Neural crest cell (in vitro differentiated cells): ENCODE measurements at regions not wholly inside any gene's neighbourhood (a gene's known extent, or its start where the extent isn't known, plus 50 kb on each side); places are given as distances from the start of the nearest gene placed in this dataset.

ENCODE experiments used
- DNase-seq: peaks from one replicate; pipeline ENCODE4 v3.0.0; 2021; ENCODE audit warnings: low read depth, mixed read lengths, low spot score
- H3K27ac Mint-ChIP-seq: one replicate; pipeline ENCODE4 v1.8.0; 2021; ENCODE audit warnings: mild to moderate bottlenecking, mixed read lengths; ENCODE audit not compliant: unreplicated experiment
- H3K27me3 Mint-ChIP-seq: 2 replicates; pipeline ENCODE4 v1.8.0; 2021; ENCODE audit warnings: low read depth, mild to moderate bottlenecking, mixed read lengths
- H3K36me3 Mint-ChIP-seq: 2 replicates; pipeline ENCODE4 v1.8.0; 2021; ENCODE audit warnings: low read depth, mild to moderate bottlenecking, mixed read lengths
- H3K4me1 Mint-ChIP-seq: 2 replicates; pipeline ENCODE4 v1.8.0; 2021; ENCODE audit warnings: mixed read lengths
- H3K4me3 Mint-ChIP-seq: one replicate; pipeline ENCODE4 v1.8.0; 2021; ENCODE audit warnings: mild to moderate bottlenecking, mixed read lengths
- H3K9me3 Mint-ChIP-seq: 2 replicates; pipeline ENCODE4 v1.8.0; 2021; ENCODE audit warnings: mixed read lengths
- TF ChIP-seq, protein P1 (sequence below): fragments of 200-600 bp; sonication (generic); conservative IDR thresholded peaks from 2 replicates; pipeline ENCODE4 v1.5.0; 2021; ENCODE audit warnings: antibody characterized with exemption, mild to moderate bottlenecking

- Mint-ChIP-seq H3K27me3 (no peaks in the 10 kb centered on the region), H3K27ac (no peak overlapping the region), H3K4me3 (no peak overlapping the region), H3K36me3 (peaks cover 2% of the 10 kb centered on the region), H3K9me3 (no peaks in the 10 kb centered on the region), H3K4me1 (no peaks in the 10 kb centered on the region)
- DNase-seq, result no peak
- TF ChIP-seq, protein P1, sequence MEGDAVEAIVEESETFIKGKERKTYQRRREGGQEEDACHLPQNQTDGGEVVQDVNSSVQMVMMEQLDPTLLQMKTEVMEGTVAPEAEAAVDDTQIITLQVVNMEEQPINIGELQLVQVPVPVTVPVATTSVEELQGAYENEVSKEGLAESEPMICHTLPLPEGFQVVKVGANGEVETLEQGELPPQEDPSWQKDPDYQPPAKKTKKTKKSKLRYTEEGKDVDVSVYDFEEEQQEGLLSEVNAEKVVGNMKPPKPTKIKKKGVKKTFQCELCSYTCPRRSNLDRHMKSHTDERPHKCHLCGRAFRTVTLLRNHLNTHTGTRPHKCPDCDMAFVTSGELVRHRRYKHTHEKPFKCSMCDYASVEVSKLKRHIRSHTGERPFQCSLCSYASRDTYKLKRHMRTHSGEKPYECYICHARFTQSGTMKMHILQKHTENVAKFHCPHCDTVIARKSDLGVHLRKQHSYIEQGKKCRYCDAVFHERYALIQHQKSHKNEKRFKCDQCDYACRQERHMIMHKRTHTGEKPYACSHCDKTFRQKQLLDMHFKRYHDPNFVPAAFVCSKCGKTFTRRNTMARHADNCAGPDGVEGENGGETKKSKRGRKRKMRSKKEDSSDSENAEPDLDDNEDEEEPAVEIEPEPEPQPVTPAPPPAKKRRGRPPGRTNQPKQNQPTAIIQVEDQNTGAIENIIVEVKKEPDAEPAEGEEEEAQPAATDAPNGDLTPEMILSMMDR, result no peak
Measured at GRCh38 chr2:58852905-58853304, 611.8 kb upstream of the FANCL start.

- Mint-ChIP-seq H3K9me3 (no peaks in the 10 kb centered on the region), H3K4me3 (no peak overlapping the region), H3K27ac (no peak overlapping the region), H3K36me3 (peaks cover 2% of the 10 kb centered on the region), H3K27me3 (no peaks in the 10 kb centered on the region), H3K4me1 (no peaks in the 10 kb centered on the region)
- DNase-seq, result no peak
- TF ChIP-seq, protein P1, result no peak
Measured at GRCh38 chr2:58852243-58852642, 611.1 kb upstream of the FANCL start.

DNA sequence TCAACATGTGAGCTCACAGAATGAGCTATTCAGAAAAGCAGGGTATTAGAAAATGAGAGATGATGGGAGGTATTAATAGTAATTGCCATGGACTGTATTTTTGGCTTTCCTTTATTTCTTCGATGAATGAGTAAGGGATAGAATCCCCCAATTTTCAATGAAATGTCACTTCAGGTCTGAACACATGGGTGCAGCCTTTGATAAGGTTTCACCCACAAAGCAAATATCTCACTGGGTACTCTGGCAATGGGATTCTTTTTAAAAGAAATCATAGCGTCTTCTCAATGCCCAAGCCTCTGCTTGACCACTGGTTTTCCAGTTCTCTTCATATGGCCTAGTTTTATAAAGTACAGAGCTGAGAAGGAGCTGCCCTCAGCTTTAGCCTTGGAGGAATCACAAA is 610.5 kb upstream of the FANCL start:
- Mint-ChIP-seq H3K4me3 (no peak overlapping the region), H3K4me1 (no peaks in the 10 kb centered on the region), H3K27ac (no peak overlapping the region), H3K27me3 (no peaks in the 10 kb centered on the region), H3K9me3 (no peaks in the 10 kb centered on the region), H3K36me3 (no peaks in the 10 kb centered on the region)
- TF ChIP-seq, protein P1, result no peak
- no peak for DNase-seq

DNA sequence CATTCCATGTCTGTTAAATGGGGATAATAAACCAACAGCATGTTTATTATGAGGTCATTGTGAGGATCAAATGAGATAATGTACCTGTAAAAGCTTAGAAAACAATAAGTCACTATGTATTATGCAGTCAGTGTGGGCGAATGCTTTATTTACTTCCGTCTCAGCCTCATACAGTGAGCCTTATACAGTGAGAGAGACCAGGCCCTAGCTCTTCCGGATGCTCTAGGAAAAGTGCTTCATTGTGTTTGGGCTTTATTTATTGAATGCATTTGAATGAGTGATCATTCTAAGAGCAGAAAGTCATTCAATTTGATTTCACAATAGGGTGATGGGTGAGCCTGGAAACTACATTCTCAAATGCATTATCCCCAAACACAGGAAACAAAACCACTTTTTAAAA is 603.9 kb upstream of the FANCL start:
- TF ChIP-seq, protein P1, result no peak
- Mint-ChIP-seq H3K36me3 (no peaks in the 10 kb centered on the region), H3K27me3 (peaks cover under 1% of the 10 kb centered on the region), H3K27ac (no peak overlapping the region), H3K4me1 (peaks cover 6% of the 10 kb centered on the region), H3K4me3 (no peak overlapping the region), H3K9me3 (no peaks in the 10 kb centered on the region)
- DNase-seq, result no peak

DNA sequence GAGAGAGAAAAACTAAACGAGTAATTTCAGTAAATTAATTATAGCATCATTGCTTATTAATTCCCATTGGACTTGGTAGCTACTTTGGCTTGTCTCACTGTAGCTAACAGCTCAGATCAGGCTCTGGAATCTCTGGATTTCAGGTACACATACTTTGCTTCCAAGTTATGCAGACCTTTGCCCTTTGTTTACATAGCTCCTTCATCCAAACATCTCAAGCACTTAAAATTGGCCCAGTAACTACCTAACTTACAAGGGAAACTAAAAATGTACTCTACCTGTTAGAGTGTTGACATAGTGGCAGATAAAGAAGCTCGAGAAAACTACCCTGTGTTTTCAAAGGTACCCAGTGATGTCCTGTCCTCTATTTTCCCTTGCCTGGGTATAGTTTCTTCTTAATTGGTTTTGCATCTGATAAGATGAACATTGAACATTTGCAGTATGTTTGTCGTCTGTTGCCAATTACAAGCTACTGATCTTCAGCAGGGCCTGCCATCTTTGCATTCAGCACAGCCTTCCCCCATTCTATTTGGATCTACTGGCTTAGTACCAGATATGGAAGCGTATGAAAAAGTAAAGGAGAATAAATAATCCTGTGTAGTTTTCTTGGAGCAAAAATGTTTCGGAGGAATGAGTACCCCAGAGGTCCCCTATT is 601.5 kb upstream of the FANCL start:
- H3K9me3 Mint-ChIP-seq, result no peaks in the 10 kb centered on the region
- no peak for DNase-seq
- H3K4me1 Mint-ChIP-seq, result peaks cover 6% of the 10 kb centered on the region
- TF ChIP-seq, protein P1, result no peak
- no peaks in the 10 kb centered on the region for H3K36me3 Mint-ChIP-seq
- no peak overlapping the region for H3K4me3 Mint-ChIP-seq
- no peak overlapping the region for H3K27ac Mint-ChIP-seq
- H3K27me3 Mint-ChIP-seq, result peaks cover 5% of the 10 kb centered on the region
